Suprapubic skin (tissue), 4 donors: ENCODE measurements at regions not wholly inside any gene's neighbourhood (a gene's known extent, or its start where the extent isn't known, plus 50 kb on each side); places are given as distances from the start of the nearest gene placed in this dataset.
A peak's percentile ranks its signal among the peaks of the same experiment; 100 is the strongest.

ENCODE experiments used
- DNase-seq, 2 donors: peaks; one replicate each; pipeline ENCODE4 v3.0.0-alpha.2; 2019; ENCODE audit warnings: low spot score in 2 of 2
- H3K27ac ChIP-seq: fragments of 200-600 bp; sonication (generic); one replicate; pipeline ENCODE4 v1.5.1; 2019
- H3K27me3 ChIP-seq: fragments of 200-600 bp; sonication (generic); one replicate; pipeline ENCODE4 v1.5.1; 2019
- H3K36me3 ChIP-seq: fragments of 200-600 bp; sonication (generic); one replicate; pipeline ENCODE4 v1.5.1; 2019
- H3K4me1 ChIP-seq: fragments of 200-600 bp; sonication (generic); one replicate; pipeline ENCODE4 v1.5.1; 2019
- H3K4me3 ChIP-seq: fragments of 200-600 bp; sonication (generic); one replicate; pipeline ENCODE4 v1.5.1; 2019; ENCODE audit warnings: mild to moderate bottlenecking
- H3K9me3 ChIP-seq: fragments of 200-600 bp; sonication (generic); one replicate; pipeline ENCODE4 v1.5.1; 2019
- CTCF ChIP-seq, 2 donors: fragments of 200-600 bp in 1 of 2; fragments of 450-650 bp in 1 of 2; sonication (generic) in 1 of 2; IDR thresholded peaks; one replicate each; pipeline ENCODE4 v1.5.1; 2016 to 2019; ENCODE audit warnings: antibody characterized with exemption in 2 of 2, mild to moderate bottlenecking in 1 of 2, moderate library complexity in 1 of 2
- EP300 ChIP-seq: sonication (generic); formaldehyde crosslinking; IDR thresholded peaks from one replicate; pipeline ENCODE4 v1.6.1; 2017; ENCODE audit warnings: antibody characterized with exemption
- POLR2A ChIP-seq, 2 donors: fragments of 450-650 bp; IDR thresholded peaks; one replicate each; pipeline ENCODE4 v1.6.1; 2017; ENCODE audit warnings: antibody characterized with exemption in 2 of 2, mild to moderate bottlenecking in 2 of 2, moderate library complexity in 2 of 2
- POLR2AphosphoS5 ChIP-seq, 3 donors: sonication (generic); formaldehyde crosslinking; IDR thresholded peaks; one replicate each; pipeline ENCODE4 v1.6.1; 2017; ENCODE audit warnings: antibody characterized with exemption in 3 of 3
- WGBS: methylation state at CpG from one replicate; pipeline ENCODE4 v1.1.5; 2018; 5-methylcytosine and 5-hydroxymethylcytosine counted together

GRCh38 chr2:9780368-9781130, 62.7 kb upstream of the TAF1B start:
- Histone ChIP-seq H3K27ac (no peak overlapping the region), H3K9me3 (no peaks in the 10 kb centered on the region), H3K4me1 (peaks cover 35% of the 10 kb centered on the region), H3K27me3 (no peaks in the 10 kb centered on the region), H3K4me3 (no peak overlapping the region), H3K36me3 (no peaks in the 10 kb centered on the region)
- WGBS, result 88% methylated on average over 10 of the region's 10 CpGs
- TF ChIP-seq CTCF (IDR thresholded peaks at IDR 0.05) (no peak), POLR2AphosphoS5 (IDR thresholded peaks at IDR 0.05) (no peak), EP300 (no peak), POLR2A (IDR thresholded peaks at IDR 0.05) (no peak)
- peak in 1 of 2 donors; percentile 59 for DNase-seq

GRCh38 chr2:9781252-9781651, 62.0 kb upstream of the TAF1B start:
- peak overlapping the region; percentile 60 for H3K27ac ChIP-seq
- WGBS, result 46% methylated on average over 7 of the region's 9 CpGs
- H3K4me1 ChIP-seq, result peaks cover 35% of the 10 kb centered on the region
- no peaks in the 10 kb centered on the region for H3K36me3 ChIP-seq
- peak; percentile 66 to 76 for DNase-seq
- TF ChIP-seq EP300 (no peak), POLR2A (IDR thresholded peaks at IDR 0.05) (no peak), CTCF (IDR thresholded peaks at IDR 0.05) (no peak), POLR2AphosphoS5 (IDR thresholded peaks at IDR 0.05) (peak in 1 of 3 donors; percentile 35)
- H3K27me3 ChIP-seq, result no peaks in the 10 kb centered on the region
- H3K4me3 ChIP-seq, result no peak overlapping the region
- no peaks in the 10 kb centered on the region for H3K9me3 ChIP-seq

DNA sequence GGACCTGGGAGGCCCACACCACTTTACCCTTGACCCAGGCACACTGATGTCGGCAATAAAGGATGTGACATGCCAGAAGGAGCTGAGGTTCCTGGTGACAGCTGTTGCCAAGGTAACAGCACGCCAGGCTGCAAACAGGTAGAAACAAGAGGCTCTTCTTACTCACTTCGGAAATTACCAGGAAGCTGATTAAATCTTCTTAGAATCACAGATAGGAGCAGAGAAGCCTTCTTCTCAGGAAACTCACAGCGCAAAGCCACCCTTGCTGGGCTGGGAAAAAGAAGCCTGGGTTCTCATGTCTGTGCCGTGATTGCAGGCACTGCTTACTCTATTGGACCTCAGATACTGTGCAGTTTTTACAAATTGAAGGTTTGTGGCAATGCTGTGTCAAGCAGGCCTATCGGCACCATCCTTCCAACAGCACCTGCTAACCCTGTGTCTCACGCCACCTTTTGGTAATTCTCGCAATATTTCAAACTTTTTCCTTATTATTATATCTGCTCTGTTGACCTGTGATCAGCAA, 61.0 kb upstream of the TAF1B start:
- DNase-seq, result peak in 1 of 2 donors; percentile 71
- no peaks in the 10 kb centered on the region for H3K9me3 ChIP-seq
- no peaks in the 10 kb centered on the region for H3K36me3 ChIP-seq
- WGBS, result 54% methylated on average over 8 of the region's 8 CpGs
- TF ChIP-seq CTCF (IDR thresholded peaks at IDR 0.05) (no peak), POLR2AphosphoS5 (IDR thresholded peaks at IDR 0.05) (no peak), POLR2A (IDR thresholded peaks at IDR 0.05) (no peak), EP300 (no peak)
- H3K27ac ChIP-seq, result peak overlapping the region; percentile 60
- peaks cover 35% of the 10 kb centered on the region for H3K4me1 ChIP-seq
- no peaks in the 10 kb centered on the region for H3K27me3 ChIP-seq
- no peak overlapping the region for H3K4me3 ChIP-seq

DNA sequence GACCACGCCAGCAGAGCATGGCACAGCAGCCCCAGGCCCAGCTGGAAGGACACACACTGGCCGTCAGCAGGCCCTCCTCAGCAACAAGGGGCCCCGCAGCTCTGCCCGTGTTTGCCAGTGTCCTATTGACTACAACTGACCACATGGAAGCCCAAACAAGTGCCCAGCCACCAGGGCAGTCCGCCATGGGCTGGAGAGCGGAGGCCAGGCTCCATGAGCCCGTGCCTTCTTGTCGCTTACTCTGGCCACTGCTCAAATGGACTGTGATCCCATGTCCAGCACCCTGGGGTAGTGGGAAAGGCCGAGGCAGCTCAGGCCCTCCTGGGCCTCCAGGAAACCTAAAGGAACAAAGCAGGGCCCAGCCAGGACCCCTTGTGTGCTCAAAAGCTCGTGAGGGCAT, 53.9 kb upstream of the TAF1B start:
- Histone ChIP-seq H3K4me3 (no peak overlapping the region), H3K36me3 (no peaks in the 10 kb centered on the region), H3K27me3 (no peaks in the 10 kb centered on the region), H3K27ac (no peak overlapping the region), H3K9me3 (no peaks in the 10 kb centered on the region), H3K4me1 (peaks cover 5% of the 10 kb centered on the region)
- TF ChIP-seq CTCF (IDR thresholded peaks at IDR 0.05), result no peak
- TF ChIP-seq EP300, result no peak
- TF ChIP-seq POLR2AphosphoS5 (IDR thresholded peaks at IDR 0.05), result no peak
- no peak for TF ChIP-seq POLR2A (IDR thresholded peaks at IDR 0.05)
- WGBS, result 94% methylated on average over 6 of the region's 10 CpGs
- DNase-seq, result peak in 1 of 2 donors; percentile 74

DNA sequence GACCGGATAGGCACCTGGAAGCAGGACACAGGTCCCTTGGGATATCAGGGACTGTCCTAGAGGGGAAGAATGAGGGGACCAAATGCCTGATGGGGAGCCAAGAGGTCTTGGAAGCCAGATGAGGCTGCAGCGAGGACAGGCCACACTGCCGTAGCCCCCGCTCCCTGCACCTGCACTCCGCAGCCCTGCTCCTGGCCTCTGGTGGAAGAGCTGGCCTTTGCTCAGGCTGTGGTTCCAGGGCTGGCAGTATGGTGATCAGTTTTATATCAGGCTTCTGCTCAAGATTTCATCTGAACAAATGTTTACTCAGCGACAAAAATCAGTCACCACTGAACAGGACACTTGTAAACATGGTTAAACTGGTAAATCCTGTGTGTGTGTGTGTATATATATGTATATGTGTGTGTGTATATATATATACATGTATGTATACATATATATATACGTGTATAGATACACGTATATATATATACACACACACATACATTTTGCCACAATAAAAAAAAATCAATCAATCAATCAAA, 52.5 kb upstream of the TAF1B start:
- Histone ChIP-seq H3K27me3 (no peaks in the 10 kb centered on the region), H3K4me1 (peaks cover 5% of the 10 kb centered on the region), H3K9me3 (no peaks in the 10 kb centered on the region), H3K4me3 (no peak overlapping the region), H3K36me3 (no peaks in the 10 kb centered on the region), H3K27ac (no peak overlapping the region)
- peak in 1 of 2 donors; percentile 40 for DNase-seq
- WGBS, result 92% methylated on average over 8 of the region's 8 CpGs
- TF ChIP-seq EP300, result no peak
- no peak for TF ChIP-seq POLR2A (IDR thresholded peaks at IDR 0.05)
- TF ChIP-seq CTCF (IDR thresholded peaks at IDR 0.05), result no peak
- TF ChIP-seq POLR2AphosphoS5 (IDR thresholded peaks at IDR 0.05), result no peak
